Midbrain (tissue), 1 donor: ENCODE measurements at regions not wholly inside any gene's neighbourhood (a gene's known extent, or its start where the extent isn't known, plus 50 kb on each side); places are given as distances from the start of the nearest gene placed in this dataset.

ENCODE experiments used
- DNase-seq: peaks from one replicate; lab custom pipeline; 2025; lab: John Stamatoyannopoulos, UW

- DNase-seq, result no peak
These were observed 289.7 kb upstream of the DCBLD2 start for GRCh38 chr3:99191186-99191585.

- DNase-seq, result no peak
These were observed 287.4 kb upstream of the DCBLD2 start for GRCh38 chr3:99188936-99189335.

DNA sequence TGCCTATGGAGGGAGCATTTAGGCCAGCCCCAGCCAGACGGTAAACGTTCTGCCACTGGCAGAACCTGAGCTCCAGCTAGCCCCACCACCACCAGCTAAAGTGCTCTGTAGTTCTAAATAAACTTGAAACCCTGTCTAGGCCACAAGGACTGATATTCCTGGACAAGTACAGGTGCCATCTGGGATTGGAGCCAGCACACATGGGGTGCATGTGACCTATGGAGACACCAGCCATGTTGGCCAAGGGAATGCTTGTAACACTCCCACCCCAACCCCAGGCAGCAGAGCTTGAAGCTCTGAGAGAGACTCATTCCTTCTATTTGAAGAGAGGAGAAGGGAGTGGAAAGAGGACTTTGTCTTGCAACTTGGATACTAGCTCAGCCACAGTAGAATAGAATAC is 284.5 kb upstream of the DCBLD2 start:
- DNase-seq, result no peak

GRCh38 chr3:99176169-99176964 is 274.9 kb upstream of the DCBLD2 start:
- no peak for DNase-seq

- no peak for DNase-seq
These were observed 273.8 kb upstream of the DCBLD2 start for GRCh38 chr3:99175276-99175812.

DNA sequence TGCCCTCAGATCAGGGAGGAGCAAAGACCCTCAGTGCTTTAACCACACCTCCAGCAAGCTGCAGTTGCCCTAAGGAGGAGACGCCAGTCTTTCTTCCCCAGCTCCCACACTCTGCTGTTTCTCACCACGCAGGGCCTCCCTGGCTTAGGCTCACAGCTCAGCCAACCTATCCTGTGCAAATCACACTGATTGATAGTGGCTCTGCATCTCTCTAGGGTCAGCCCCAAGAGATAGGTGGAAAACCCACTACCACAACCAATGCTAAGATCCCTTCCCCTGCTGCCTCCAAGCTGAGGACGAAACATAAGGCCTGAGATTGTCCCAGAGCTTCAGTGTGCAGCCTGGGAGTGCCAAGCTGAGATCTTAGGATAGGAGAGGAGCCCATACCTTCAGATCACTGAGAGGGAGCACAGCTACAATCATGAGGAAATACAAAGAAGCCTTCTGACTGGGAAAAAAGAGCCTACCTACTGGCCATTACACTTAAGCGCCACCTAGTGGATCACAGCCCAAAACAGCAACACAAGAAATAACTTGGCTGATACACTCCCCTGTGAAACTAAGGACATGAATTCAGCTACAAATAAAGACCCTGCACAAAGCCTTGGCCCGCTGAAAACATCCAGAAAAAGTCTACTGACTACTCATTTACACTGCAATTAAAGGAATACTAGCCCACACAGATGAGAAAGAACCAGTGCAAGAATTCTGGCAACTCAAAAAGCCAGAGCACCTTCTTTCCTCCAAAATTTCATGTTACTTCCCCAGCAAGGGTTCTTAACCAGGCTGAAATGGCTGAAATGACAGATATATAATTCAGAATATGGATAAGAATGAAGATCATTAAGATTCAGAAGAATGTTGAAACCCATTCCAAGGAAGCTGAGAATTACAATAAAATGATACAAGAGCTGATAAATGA is 271.5 kb upstream of the DCBLD2 start:
- DNase-seq, result peak; percentile 13

DNA sequence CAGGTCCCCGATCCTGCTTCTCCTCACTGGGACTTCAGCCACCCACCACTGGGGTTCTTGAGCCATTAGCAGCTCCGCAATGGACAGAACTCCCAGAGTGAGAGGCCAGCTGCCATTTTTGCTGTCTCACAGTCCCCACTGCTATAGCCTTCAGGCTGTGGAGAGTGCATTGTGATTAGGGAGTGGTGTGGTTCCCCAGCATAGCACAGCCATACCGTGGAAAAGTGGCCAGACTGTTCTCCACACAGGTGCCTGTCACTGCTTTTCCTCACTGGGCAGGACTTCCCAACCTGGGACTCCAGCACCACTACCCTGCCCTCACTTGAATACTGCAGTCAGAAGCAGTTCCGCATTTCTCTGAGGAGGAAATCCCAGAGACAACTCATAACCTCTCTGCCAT is 270.3 kb upstream of the DCBLD2 start:
- DNase-seq, result no peak

DNA sequence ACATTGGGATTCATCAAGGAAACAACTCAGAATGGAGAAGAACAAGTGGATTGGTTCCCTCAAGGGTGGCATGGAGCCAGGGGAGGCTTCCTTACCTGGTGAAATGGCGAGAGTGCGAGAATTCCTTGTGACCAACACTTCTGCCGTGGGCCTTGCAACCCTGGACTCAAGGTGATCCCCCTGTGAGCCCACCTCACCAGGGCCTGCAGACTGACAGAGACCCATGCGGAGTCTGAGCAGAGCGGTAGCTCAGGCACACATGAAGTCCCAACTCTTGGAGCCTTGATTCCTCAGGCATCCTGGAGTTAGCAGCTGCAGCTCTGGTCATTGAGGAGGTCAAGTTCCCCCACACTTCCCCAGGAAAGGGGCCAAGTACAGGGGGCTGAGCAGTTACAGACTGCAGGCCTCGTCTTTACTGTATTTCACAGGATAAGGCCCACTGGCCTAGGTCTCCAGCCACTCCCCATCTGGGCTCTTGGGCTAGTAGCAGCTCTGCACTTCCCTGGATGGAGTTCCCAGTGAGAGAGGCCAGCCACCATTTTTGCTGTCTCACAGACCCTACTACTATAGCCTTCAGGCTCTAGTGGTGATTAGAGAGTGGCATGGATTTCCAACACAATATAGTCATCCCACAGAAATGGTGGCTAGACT is 269.5 kb upstream of the DCBLD2 start:
- DNase-seq, result no peak

DNA sequence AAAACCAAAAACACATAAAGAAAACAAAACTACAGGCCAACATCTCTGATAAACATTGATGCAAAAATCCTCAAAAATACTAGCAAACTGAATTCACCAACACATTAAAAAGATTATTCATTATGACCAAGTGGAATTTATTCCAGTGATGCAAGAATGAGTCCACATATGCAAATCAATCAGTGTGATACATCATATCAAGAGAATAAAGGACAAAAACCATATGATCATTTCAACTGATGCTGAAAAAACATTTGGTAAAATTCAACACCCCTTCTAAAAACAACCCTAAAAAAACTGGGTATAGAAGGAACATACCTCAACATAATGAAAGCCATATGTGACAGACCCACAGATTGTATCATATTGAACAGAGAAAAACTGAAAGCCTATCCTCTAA is 265.6 kb upstream of the DCBLD2 start:
- no peak for DNase-seq

GRCh38 chr3:99163314-99163713 is 261.8 kb upstream of the DCBLD2 start:
- DNase-seq, result no peak

- DNase-seq, result no peak
These were observed 257.8 kb upstream of the DCBLD2 start for GRCh38 chr3:99159220-99159762.

DNA sequence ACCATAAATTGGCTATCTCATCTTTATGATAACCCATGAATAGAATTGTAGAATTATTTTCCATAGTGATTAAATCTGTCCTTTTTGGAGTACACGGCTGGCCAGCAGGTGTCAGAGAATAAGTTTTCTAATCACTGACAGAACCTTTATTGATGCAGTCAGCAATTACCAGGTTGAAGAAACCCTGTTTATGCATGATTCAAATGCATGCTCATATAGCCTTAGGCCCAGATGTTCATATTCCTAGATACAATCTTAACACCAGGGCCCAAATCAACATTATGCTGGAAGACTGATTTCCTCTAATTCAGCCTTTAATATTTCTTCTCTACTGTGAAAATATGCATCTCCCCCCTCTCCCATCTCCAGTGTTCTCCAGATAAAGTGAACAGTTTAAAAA is 243.5 kb upstream of the DCBLD2 start:
- no peak for DNase-seq

DNA sequence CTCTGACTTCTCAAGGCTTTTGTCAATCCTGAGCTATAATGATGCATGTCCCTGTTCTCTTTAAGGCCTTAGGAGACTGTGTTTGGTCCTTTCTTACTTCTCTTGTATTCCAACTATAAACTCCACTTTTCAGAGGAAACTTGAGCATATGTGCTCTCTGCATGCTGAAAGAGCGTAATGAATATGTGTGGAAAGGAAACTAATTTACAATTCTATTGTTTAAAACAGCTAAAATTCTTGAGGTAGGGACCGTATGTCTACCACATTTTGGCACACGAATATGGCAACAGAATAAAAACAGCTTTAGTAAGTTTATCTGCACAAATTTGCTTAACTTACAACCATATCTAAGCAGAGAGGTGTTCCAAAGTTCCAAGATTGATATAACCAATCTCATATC is 242.0 kb upstream of the DCBLD2 start:
- DNase-seq, result no peak

GRCh38 chr3:99134986-99135385 is 233.5 kb upstream of the DCBLD2 start:
- no peak for DNase-seq

- no peak for DNase-seq
These were observed 230.4 kb upstream of the DCBLD2 start for GRCh38 chr3:99131876-99132275.

DNA sequence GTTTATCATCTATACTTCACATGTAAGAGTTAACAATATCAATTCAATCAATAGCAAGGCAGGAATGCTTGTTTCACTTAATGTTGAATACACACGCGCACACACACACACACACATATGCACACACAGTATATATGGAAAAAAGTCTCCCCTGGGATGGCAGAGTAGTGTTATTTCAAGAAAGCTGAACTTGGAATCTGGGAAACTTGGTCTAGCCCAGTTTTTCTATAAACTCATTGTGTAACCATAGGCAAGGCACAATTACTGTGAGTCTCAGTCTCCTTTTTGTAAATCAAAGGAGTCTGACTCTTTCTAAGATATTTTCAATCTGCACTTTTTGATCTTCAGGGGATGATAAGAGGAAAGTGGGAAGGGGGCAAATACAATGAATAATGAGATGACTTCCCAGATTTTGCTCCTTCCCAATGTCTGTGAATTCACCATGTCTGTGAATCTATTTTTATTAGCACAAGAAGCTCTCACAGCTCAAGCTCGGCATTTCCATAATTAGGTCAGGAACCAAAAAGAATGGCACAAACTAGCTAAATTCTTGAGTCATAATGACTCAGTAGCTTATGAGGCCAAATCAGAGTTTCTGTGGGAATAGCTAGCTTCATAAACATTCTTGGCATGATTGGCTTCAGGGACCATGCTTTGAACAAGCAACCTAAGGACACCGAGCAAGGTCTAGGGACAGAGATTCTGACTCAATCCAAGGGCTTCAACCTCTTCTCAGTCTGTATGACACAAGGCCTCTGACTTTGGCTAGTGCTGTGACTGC is 227.4 kb upstream of the DCBLD2 start:
- no peak for DNase-seq

DNA sequence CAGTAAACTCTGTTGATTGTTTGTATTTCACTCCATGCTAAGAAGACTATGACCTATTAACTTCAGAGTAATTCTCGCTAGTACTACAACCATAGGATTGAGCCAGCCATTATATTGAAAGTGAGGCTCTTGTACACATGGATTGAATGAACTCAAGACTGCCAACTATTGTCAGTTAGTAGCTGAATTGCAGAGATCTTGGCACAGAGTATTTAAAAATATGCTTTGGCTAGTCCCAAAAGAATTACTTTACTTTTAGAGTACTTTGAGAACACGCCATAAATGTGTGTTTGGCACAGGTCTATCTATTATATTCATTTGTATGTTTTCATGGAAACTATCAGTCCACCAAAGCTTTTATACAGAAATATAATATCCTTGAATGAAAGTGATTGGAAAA is 226.7 kb upstream of the DCBLD2 start:
- DNase-seq, result no peak

DNA sequence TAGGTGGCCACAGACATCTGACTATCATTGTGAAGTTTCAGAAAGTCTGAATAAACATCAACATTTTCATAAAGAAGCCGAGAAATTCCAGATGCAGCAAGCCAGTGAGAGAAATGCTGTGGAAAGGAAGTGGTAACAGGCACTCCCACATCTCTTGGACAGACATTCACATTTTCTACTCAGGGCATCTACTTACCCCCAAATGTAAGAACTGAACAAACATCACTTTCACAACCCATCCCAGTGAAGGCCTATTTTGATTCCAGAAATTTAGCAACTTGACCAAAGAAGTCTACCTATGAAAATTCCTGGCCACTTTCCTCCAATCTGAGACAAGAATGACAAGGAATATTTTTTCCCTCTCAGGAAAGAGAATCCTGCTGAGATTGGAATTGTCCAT is 224.8 kb upstream of the DCBLD2 start:
- no peak for DNase-seq

- no peak for DNase-seq
These were observed 217.9 kb upstream of the DCBLD2 start for GRCh38 chr3:99119385-99119784.

GRCh38 chr3:99118381-99118780 is 216.9 kb upstream of the DCBLD2 start:
- no peak for DNase-seq

- no peak for DNase-seq
These were observed 213.2 kb upstream of the DCBLD2 start for GRCh38 chr3:99114565-99115291.
